ENCODE measurements at regions not wholly inside any gene's neighbourhood (a gene's known extent, or its start where the extent isn't known, plus 50 kb on each side); places are given as distances from the start of the nearest gene placed in this dataset.
A peak's percentile ranks its signal among the peaks of the same experiment; 100 is the strongest.

GRCh38 chr1:239805851-239806772 is 285.6 kb upstream of the FMN2 start:
- Mint-ChIP-seq H3K27ac (no peak overlapping the region), H3K27me3 (ENCODE audit: low read depth) (no peaks in the 10 kb centered on the region), H3K36me3 (ENCODE audit: low read depth) (no peaks in the 10 kb centered on the region), H3K4me3 (no peak overlapping the region), H3K4me1 (ENCODE audit: low read depth) (peaks cover 11% of the 10 kb centered on the region), H3K9me3 (ENCODE audit: insufficient read depth) (no peaks in the 10 kb centered on the region)
- ATAC-seq (no peak), DNase-seq (no peak)
- POLR2A ChIA-PET = no interaction called here
- CTCF ChIA-PET = interaction anchor here (2.0 to 2.9 kb wide), 2 partner anchors 92 to 219 kb away, joined by 5 to 8 read pairs; no protein-coding TSS in a partner anchor

GRCh38 chr1:239806897-239807296 is 284.8 kb upstream of the FMN2 start:
- POLR2A ChIA-PET = no interaction called here
- CTCF ChIA-PET = no interaction called here
- Mint-ChIP-seq H3K27ac (no peak overlapping the region), H3K27me3 (ENCODE audit: low read depth) (no peaks in the 10 kb centered on the region), H3K9me3 (ENCODE audit: insufficient read depth) (no peaks in the 10 kb centered on the region), H3K4me1 (ENCODE audit: low read depth) (peaks cover 17% of the 10 kb centered on the region), H3K4me3 (no peak overlapping the region), H3K36me3 (ENCODE audit: low read depth) (no peaks in the 10 kb centered on the region)
- DNase-seq (no peak), ATAC-seq (no peak)

GRCh38 chr1:239807361-239807760 is 284.3 kb upstream of the FMN2 start:
- ATAC-seq (no peak), DNase-seq (no peak)
- no peak overlapping the region for H3K4me3 Mint-ChIP-seq
- H3K36me3 Mint-ChIP-seq (ENCODE audit: low read depth) = no peaks in the 10 kb centered on the region
- CTCF ChIA-PET = interaction anchor here (0.9 kb wide), 1 partner anchor 220 kb away, joined by 3 read pairs; no protein-coding TSS in a partner anchor
- H3K4me1 Mint-ChIP-seq (ENCODE audit: low read depth) = peaks cover 17% of the 10 kb centered on the region
- POLR2A ChIA-PET = no interaction called here
- no peaks in the 10 kb centered on the region for H3K9me3 Mint-ChIP-seq (ENCODE audit: insufficient read depth)
- no peak overlapping the region for H3K27ac Mint-ChIP-seq
- no peaks in the 10 kb centered on the region for H3K27me3 Mint-ChIP-seq (ENCODE audit: low read depth)

GRCh38 chr1:239810061-239810481 is 281.6 kb upstream of the FMN2 start:
- CTCF ChIA-PET = no interaction called here
- ATAC-seq = no peak
- Mint-ChIP-seq H3K4me3 (no peak overlapping the region), H3K27me3 (ENCODE audit: low read depth) (no peaks in the 10 kb centered on the region), H3K27ac (no peak overlapping the region), H3K4me1 (ENCODE audit: low read depth) (peaks cover 23% of the 10 kb centered on the region), H3K9me3 (ENCODE audit: insufficient read depth) (no peaks in the 10 kb centered on the region), H3K36me3 (ENCODE audit: low read depth) (no peaks in the 10 kb centered on the region)
- no peak for DNase-seq
- POLR2A ChIA-PET = no interaction called here

GRCh38 chr1:239811211-239811885 is 280.3 kb upstream of the FMN2 start:
- H3K36me3 Mint-ChIP-seq (ENCODE audit: low read depth) = no peaks in the 10 kb centered on the region
- no peaks in the 10 kb centered on the region for H3K27me3 Mint-ChIP-seq (ENCODE audit: low read depth)
- ChIA-PET POLR2A (no interaction called here), CTCF (no interaction called here)
- H3K27ac Mint-ChIP-seq = no peak overlapping the region
- peaks cover 20% of the 10 kb centered on the region for H3K4me1 Mint-ChIP-seq (ENCODE audit: low read depth)
- H3K9me3 Mint-ChIP-seq (ENCODE audit: insufficient read depth) = no peaks in the 10 kb centered on the region
- no peak for ATAC-seq
- no peak overlapping the region for H3K4me3 Mint-ChIP-seq
- peak; percentile 23 for DNase-seq

GRCh38 chr1:239812580-239812979 is 279.1 kb upstream of the FMN2 start:
- ATAC-seq = no peak
- ChIA-PET POLR2A (no interaction called here), CTCF (no interaction called here)
- H3K9me3 Mint-ChIP-seq (ENCODE audit: insufficient read depth) = no peaks in the 10 kb centered on the region
- H3K4me1 Mint-ChIP-seq (ENCODE audit: low read depth) = peaks cover 20% of the 10 kb centered on the region
- H3K27ac Mint-ChIP-seq = no peak overlapping the region
- no peak overlapping the region for H3K4me3 Mint-ChIP-seq
- no peaks in the 10 kb centered on the region for H3K27me3 Mint-ChIP-seq (ENCODE audit: low read depth)
- no peak for DNase-seq
- no peaks in the 10 kb centered on the region for H3K36me3 Mint-ChIP-seq (ENCODE audit: low read depth)

- Mint-ChIP-seq H3K36me3 (ENCODE audit: low read depth) (no peaks in the 10 kb centered on the region), H3K9me3 (ENCODE audit: insufficient read depth) (no peaks in the 10 kb centered on the region), H3K27ac (no peak overlapping the region), H3K4me3 (no peak overlapping the region), H3K4me1 (ENCODE audit: low read depth) (peaks cover 20% of the 10 kb centered on the region), H3K27me3 (ENCODE audit: low read depth) (no peaks in the 10 kb centered on the region)
- ATAC-seq (no peak), DNase-seq (no peak)
- CTCF ChIA-PET = interaction anchor here (0.9 kb wide), 1 partner anchor 84 kb away, joined by 4 read pairs; no protein-coding TSS in a partner anchor
- POLR2A ChIA-PET = no interaction called here
These were observed 277.3 kb upstream of the FMN2 start for GRCh38 chr1:239814306-239814881.

- ChIA-PET POLR2A (no interaction called here), CTCF (interaction anchor here (0.8 to 0.9 kb wide), 2 partner anchors 83 to 96 kb away, joined by 3 to 4 read pairs; no protein-coding TSS in a partner anchor)
- Mint-ChIP-seq H3K4me3 (no peak overlapping the region), H3K36me3 (ENCODE audit: low read depth) (no peaks in the 10 kb centered on the region), H3K4me1 (ENCODE audit: low read depth) (peaks cover 19% of the 10 kb centered on the region), H3K9me3 (ENCODE audit: insufficient read depth) (no peaks in the 10 kb centered on the region), H3K27me3 (ENCODE audit: low read depth) (no peaks in the 10 kb centered on the region), H3K27ac (no peak overlapping the region)
- DNase-seq (no peak), ATAC-seq (no peak)
These were observed 276.6 kb upstream of the FMN2 start for GRCh38 chr1:239815074-239815473.

- Mint-ChIP-seq H3K4me1 (ENCODE audit: low read depth) (peaks cover 10% of the 10 kb centered on the region), H3K9me3 (ENCODE audit: insufficient read depth) (no peaks in the 10 kb centered on the region), H3K4me3 (no peak overlapping the region), H3K36me3 (ENCODE audit: low read depth) (no peaks in the 10 kb centered on the region), H3K27me3 (ENCODE audit: low read depth) (no peaks in the 10 kb centered on the region), H3K27ac (peak overlapping the region; percentile 2)
- DNase-seq = no peak
- ChIA-PET CTCF (interaction anchor here (1.1 to 2.8 kb wide), 2 partner anchors 82 to 229 kb away, joined by 5 to 15 read pairs; no protein-coding TSS in a partner anchor), POLR2A (no interaction called here)
- no peak for ATAC-seq
These were observed 275.5 kb upstream of the FMN2 start for GRCh38 chr1:239816081-239816782.

- Mint-ChIP-seq H3K27ac (no peak overlapping the region), H3K4me3 (no peak overlapping the region), H3K27me3 (ENCODE audit: low read depth) (no peaks in the 10 kb centered on the region), H3K4me1 (ENCODE audit: low read depth) (peaks cover 6% of the 10 kb centered on the region), H3K9me3 (ENCODE audit: insufficient read depth) (no peaks in the 10 kb centered on the region), H3K36me3 (ENCODE audit: low read depth) (no peaks in the 10 kb centered on the region)
- ChIA-PET POLR2A (no interaction called here), CTCF (interaction anchor here (1.1 to 2.8 kb wide), 4 partner anchors 15 to 230 kb away, joined by 3 to 15 read pairs (median 4); no protein-coding TSS in a partner anchor)
- no peak for ATAC-seq
- DNase-seq = no peak
These were observed 274.4 kb upstream of the FMN2 start for GRCh38 chr1:239817276-239817675.

- ChIA-PET POLR2A (no interaction called here), CTCF (interaction anchor here (1.4 to 2.8 kb wide), 3 partner anchors 16 to 231 kb away, joined by 3 to 15 read pairs (median 4); no protein-coding TSS in a partner anchor)
- H3K4me1 Mint-ChIP-seq (ENCODE audit: low read depth) = peaks cover 6% of the 10 kb centered on the region
- H3K36me3 Mint-ChIP-seq (ENCODE audit: low read depth) = no peaks in the 10 kb centered on the region
- no peak overlapping the region for H3K27ac Mint-ChIP-seq
- no peak for ATAC-seq
- DNase-seq = no peak
- H3K9me3 Mint-ChIP-seq (ENCODE audit: insufficient read depth) = no peaks in the 10 kb centered on the region
- H3K4me3 Mint-ChIP-seq = no peak overlapping the region
- no peaks in the 10 kb centered on the region for H3K27me3 Mint-ChIP-seq (ENCODE audit: low read depth)
These were observed 273.9 kb upstream of the FMN2 start for GRCh38 chr1:239817801-239818200.
